ENCODE measurements at regions not wholly inside any gene's neighbourhood (a gene's known extent, or its start where the extent isn't known, plus 50 kb on each side); places are given as distances from the start of the nearest gene placed in this dataset.

- TF ChIP-seq EZH2phosphoT487 (IDR thresholded peaks at IDR 0.05; ENCODE audit: low read length) (no peak), CTCF (IDR thresholded peaks at IDR 0.05; ENCODE audit: low read length) (no peak), EZH2 (optimal IDR thresholded peaks at IDR 0.05; ENCODE audit: low read depth, low read length) (no peak)
- no peak overlapping the region for H3K4me3 ChIP-seq (ENCODE audit: low read length)
- H3F3A ChIP-seq (ENCODE audit: insufficient read depth, low read length), result no peaks in the 10 kb centered on the region
- no peaks in the 10 kb centered on the region for H3K9me3 ChIP-seq (replicated peaks; ENCODE audit: insufficient read depth, low read length)
- H3K27me3 ChIP-seq (replicated peaks; ENCODE audit: insufficient read depth, low read length), result no peaks in the 10 kb centered on the region
- H3K4me2 ChIP-seq (ENCODE audit: low read depth, low read length), result no peak overlapping the region
- H3K9me2 ChIP-seq (replicated peaks; ENCODE audit: insufficient read depth, low read length), result no peaks in the 10 kb centered on the region
- no peaks in the 10 kb centered on the region for H4K20me1 ChIP-seq (ENCODE audit: insufficient read depth, low read length)
- no peak for DNase-seq
- no peak overlapping the region for H2AFZ ChIP-seq (ENCODE audit: low read length)
- H3K27ac ChIP-seq (ENCODE audit: low read length), result no peak overlapping the region
- H3K36me3 ChIP-seq (replicated peaks; ENCODE audit: insufficient read depth, low read length), result no peaks in the 10 kb centered on the region
- H3K9ac ChIP-seq (ENCODE audit: low read length), result no peak overlapping the region
- H3K4me1 ChIP-seq (ENCODE audit: low read length), result no peaks in the 10 kb centered on the region
- H3K79me2 ChIP-seq (ENCODE audit: low read length), result no peaks in the 10 kb centered on the region
Observed at GRCh38 chr16:64808474-64808873, 313.4 kb downstream of the CDH11 start.

DNA sequence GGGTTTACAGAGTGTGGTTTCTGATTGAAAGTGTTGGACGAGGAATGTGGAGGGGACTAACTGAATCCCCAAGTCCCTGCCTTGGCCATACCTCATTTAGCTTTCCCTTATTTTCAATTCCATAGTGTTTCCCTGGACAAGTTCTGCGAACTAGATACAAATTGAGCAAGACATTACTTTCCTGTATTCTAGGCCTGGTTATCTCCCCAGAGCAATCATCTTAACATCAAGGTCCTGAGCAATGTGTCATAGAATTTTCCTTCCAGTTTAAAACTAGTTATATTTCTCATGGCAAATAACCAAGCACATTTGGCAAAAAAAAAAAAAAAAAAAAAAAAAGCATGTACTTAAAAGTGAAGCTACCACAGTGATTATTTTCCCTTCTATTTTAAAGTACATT, 330.1 kb downstream of the CDH11 start:
- Histone ChIP-seq H3K4me2 (ENCODE audit: low read depth, low read length) (no peak overlapping the region), H3K79me2 (ENCODE audit: low read length) (no peaks in the 10 kb centered on the region), H3F3A (ENCODE audit: insufficient read depth, low read length) (no peaks in the 10 kb centered on the region), H3K4me1 (ENCODE audit: low read length) (no peaks in the 10 kb centered on the region), H4K20me1 (ENCODE audit: insufficient read depth, low read length) (no peaks in the 10 kb centered on the region), H3K9me2 (replicated peaks; ENCODE audit: insufficient read depth, low read length) (no peaks in the 10 kb centered on the region), H2AFZ (ENCODE audit: low read length) (no peak overlapping the region), H3K9ac (ENCODE audit: low read length) (no peak overlapping the region), H3K36me3 (replicated peaks; ENCODE audit: insufficient read depth, low read length) (no peaks in the 10 kb centered on the region), H3K4me3 (ENCODE audit: low read length) (no peak overlapping the region), H3K9me3 (replicated peaks; ENCODE audit: insufficient read depth, low read length) (no peaks in the 10 kb centered on the region), H3K27me3 (replicated peaks; ENCODE audit: insufficient read depth, low read length) (no peaks in the 10 kb centered on the region), H3K27ac (ENCODE audit: low read length) (no peak overlapping the region)
- DNase-seq, result no peak
- TF ChIP-seq EZH2phosphoT487 (IDR thresholded peaks at IDR 0.05; ENCODE audit: low read length), result no peak
- TF ChIP-seq EZH2 (optimal IDR thresholded peaks at IDR 0.05; ENCODE audit: low read depth, low read length), result no peak
- TF ChIP-seq CTCF (IDR thresholded peaks at IDR 0.05; ENCODE audit: low read length), result no peak

GRCh38 chr16:64784635-64785034, 337.2 kb downstream of the CDH11 start:
- H3K9me3 ChIP-seq (replicated peaks; ENCODE audit: insufficient read depth, low read length), result no peaks in the 10 kb centered on the region
- H3K4me2 ChIP-seq (ENCODE audit: low read depth, low read length), result no peak overlapping the region
- no peak overlapping the region for H3K4me3 ChIP-seq (ENCODE audit: low read length)
- no peaks in the 10 kb centered on the region for H4K20me1 ChIP-seq (ENCODE audit: insufficient read depth, low read length)
- H3K9me2 ChIP-seq (replicated peaks; ENCODE audit: insufficient read depth, low read length), result no peaks in the 10 kb centered on the region
- H3K9ac ChIP-seq (ENCODE audit: low read length), result no peak overlapping the region
- TF ChIP-seq CTCF (IDR thresholded peaks at IDR 0.05; ENCODE audit: low read length) (no peak), EZH2 (optimal IDR thresholded peaks at IDR 0.05; ENCODE audit: low read depth, low read length) (no peak), EZH2phosphoT487 (IDR thresholded peaks at IDR 0.05; ENCODE audit: low read length) (no peak)
- H3F3A ChIP-seq (ENCODE audit: insufficient read depth, low read length), result no peaks in the 10 kb centered on the region
- DNase-seq, result no peak
- no peaks in the 10 kb centered on the region for H3K36me3 ChIP-seq (replicated peaks; ENCODE audit: insufficient read depth, low read length)
- H3K4me1 ChIP-seq (ENCODE audit: low read length), result no peaks in the 10 kb centered on the region
- H3K27ac ChIP-seq (ENCODE audit: low read length), result no peak overlapping the region
- no peaks in the 10 kb centered on the region for H3K79me2 ChIP-seq (ENCODE audit: low read length)
- no peak overlapping the region for H2AFZ ChIP-seq (ENCODE audit: low read length)
- no peaks in the 10 kb centered on the region for H3K27me3 ChIP-seq (replicated peaks; ENCODE audit: insufficient read depth, low read length)
